HG03469 (cell line): ENCODE measurements at regions not wholly inside any gene's neighbourhood (a gene's known extent, or its start where the extent isn't known, plus 50 kb on each side); places are given as distances from the start of the nearest gene placed in this dataset.

Experiments
- ATAC-seq: cut with Tn5 transposase; IDR thresholded peaks from one replicate; pipeline ENCODE4 v1.9.1; 2021; ENCODE audit warnings: mild to moderate bottlenecking, moderate library complexity, moderate number of reproducible peaks; ENCODE audit not compliant: unreplicated experiment

- no peak for ATAC-seq
Observed at GRCh38 chr13:69450245-69450644, 657.4 kb upstream of the ATXN8OS start.

GRCh38 chr13:69425235-69425634, 682.4 kb upstream of the ATXN8OS start:
- no peak for ATAC-seq

- no peak for ATAC-seq
Observed at GRCh38 chr13:69423844-69424243, 683.8 kb upstream of the ATXN8OS start.

GRCh38 chr13:69418319-69418718, 689.3 kb upstream of the ATXN8OS start:
- ATAC-seq = no peak

- no peak for ATAC-seq
Observed at GRCh38 chr13:69410761-69411160, 696.9 kb upstream of the ATXN8OS start.

GRCh38 chr13:69391756-69392155, 715.9 kb upstream of the ATXN8OS start:
- ATAC-seq = no peak

GRCh38 chr13:69389899-69390298, 717.7 kb upstream of the ATXN8OS start:
- no peak for ATAC-seq

- ATAC-seq = no peak
Observed at GRCh38 chr13:69373747-69374425, 733.7 kb upstream of the ATXN8OS start.

GRCh38 chr13:69363360-69363759, 744.3 kb upstream of the ATXN8OS start:
- ATAC-seq = no peak

GRCh38 chr13:69331245-69331644, 776.4 kb upstream of the ATXN8OS start:
- no peak for ATAC-seq

- ATAC-seq = no peak
Observed at GRCh38 chr13:69324090-69324886, 783.3 kb upstream of the ATXN8OS start.

GRCh38 chr13:69319656-69320055, 788.0 kb upstream of the ATXN8OS start:
- ATAC-seq = no peak

- no peak for ATAC-seq
Observed at GRCh38 chr13:69315039-69315438, 792.6 kb upstream of the ATXN8OS start.

- no peak for ATAC-seq
Observed at GRCh38 chr13:69306766-69307165, 800.9 kb upstream of the ATXN8OS start.

GRCh38 chr13:69300131-69300530, 807.5 kb upstream of the ATXN8OS start:
- no peak for ATAC-seq

GRCh38 chr13:69296130-69296529, 811.5 kb upstream of the ATXN8OS start:
- no peak for ATAC-seq

GRCh38 chr13:69292789-69293425, 814.7 kb upstream of the ATXN8OS start:
- ATAC-seq = no peak

GRCh38 chr13:69291292-69291906, 816.2 kb upstream of the ATXN8OS start:
- no peak for ATAC-seq

- no peak for ATAC-seq
Observed at GRCh38 chr13:69288026-69288425, 819.6 kb upstream of the ATXN8OS start.

- ATAC-seq = no peak
Observed at GRCh38 chr13:69287050-69287698, 820.5 kb upstream of the ATXN8OS start.

GRCh38 chr13:69283837-69284236, 823.8 kb upstream of the ATXN8OS start:
- no peak for ATAC-seq
